GM04504 (cell line): ENCODE measurements at regions not wholly inside any gene's neighbourhood (a gene's known extent, or its start where the extent isn't known, plus 50 kb on each side); places are given as distances from the start of the nearest gene placed in this dataset.
"Not testable (repeated sequence)": the region's sequence is repeated elsewhere in the genome, so short reads cannot be mapped to it uniquely, and the experiment has no call there.

Experiments used
- DNase-seq: peaks from one replicate; pipeline ENCODE4 v3.0.0-alpha.2; 2012; ENCODE audit warnings: low read depth

- no peak for DNase-seq
Measured at GRCh38 chr3:95474338-95474737, 1340.1 kb upstream of the EPHA6 start.

GRCh38 chr3:95476534-95476933 is 1337.9 kb upstream of the EPHA6 start:
- no peak for DNase-seq

GRCh38 chr3:95506174-95506573 is 1308.2 kb upstream of the EPHA6 start:
- no peak for DNase-seq

GRCh38 chr3:95508124-95508523 is 1306.3 kb upstream of the EPHA6 start:
- DNase-seq, result no peak

GRCh38 chr3:95511828-95512227 is 1302.6 kb upstream of the EPHA6 start:
- DNase-seq, result no peak

- no peak for DNase-seq
Measured at GRCh38 chr3:95514260-95514659, 1300.1 kb upstream of the EPHA6 start.

- DNase-seq, result no peak
Measured at GRCh38 chr3:95521396-95521795, 1293.0 kb upstream of the EPHA6 start.

- DNase-seq, result no peak
Measured at GRCh38 chr3:95522449-95522848, 1291.9 kb upstream of the EPHA6 start.

- DNase-seq, result no peak
Measured at GRCh38 chr3:95539950-95540483, 1274.4 kb upstream of the EPHA6 start.

- DNase-seq, result no peak
Measured at GRCh38 chr3:95565502-95565901, 1248.9 kb upstream of the EPHA6 start.

- no peak for DNase-seq
Measured at GRCh38 chr3:95567346-95567745, 1247.0 kb upstream of the EPHA6 start.

- DNase-seq, result no peak
Measured at GRCh38 chr3:95586754-95587153, 1227.6 kb upstream of the EPHA6 start.

GRCh38 chr3:95587641-95588040 is 1226.8 kb upstream of the EPHA6 start:
- not testable (repeated sequence) for DNase-seq

- DNase-seq, result no peak
Measured at GRCh38 chr3:95588473-95588872, 1225.9 kb upstream of the EPHA6 start.

GRCh38 chr3:95595416-95596075 is 1218.8 kb upstream of the EPHA6 start:
- no peak for DNase-seq

GRCh38 chr3:95607926-95608325 is 1206.5 kb upstream of the EPHA6 start:
- no peak for DNase-seq

- no peak for DNase-seq
Measured at GRCh38 chr3:95609411-95609810, 1205.0 kb upstream of the EPHA6 start.

- DNase-seq, result no peak
Measured at GRCh38 chr3:95612611-95613010, 1201.8 kb upstream of the EPHA6 start.

- DNase-seq, result no peak
Measured at GRCh38 chr3:95613993-95614392, 1200.4 kb upstream of the EPHA6 start.

- no peak for DNase-seq
Measured at GRCh38 chr3:95615592-95616310, 1198.6 kb upstream of the EPHA6 start.

- DNase-seq, result no peak
Measured at GRCh38 chr3:95626107-95626506, 1188.3 kb upstream of the EPHA6 start.

GRCh38 chr3:95627293-95627692 is 1187.1 kb upstream of the EPHA6 start:
- no peak for DNase-seq

- DNase-seq, result no peak
Measured at GRCh38 chr3:95627697-95628096, 1186.7 kb upstream of the EPHA6 start.

- no peak for DNase-seq
Measured at GRCh38 chr3:95629802-95630201, 1184.6 kb upstream of the EPHA6 start.
